SK-N-SH (cell line): ENCODE measurements at regions not wholly inside any gene's neighbourhood (a gene's known extent, or its start where the extent isn't known, plus 50 kb on each side); places are given as distances from the start of the nearest gene placed in this dataset.

Experiments
- CTCF ChIA-PET: fragments of 300-600, 350-600 bp; formaldehyde crosslinking; extraction: SDS; loops from one replicate; lab custom pipeline; 2021; lab: Yijun Ruan, JAX
- POLR2A ChIA-PET: fragments of 350-600 bp; sonication (Branson Sonifier 250); formaldehyde crosslinking; extraction: SDS; loops from one replicate; lab custom pipeline; 2020; ENCODE audit warnings: antibody characterized with exemption, inconsistent platforms; lab: Yijun Ruan, JAX
- DNase-seq: peaks from one replicate; pipeline ENCODE4 v3.0.0; 2012
- H2AFZ ChIP-seq: fragments of 200-600 bp; sonication (generic); 2 replicates; pipeline ENCODE4 v1.8.1; 2016; ENCODE audit warnings: antibody characterized with exemption, mild to moderate bottlenecking, low read depth
- H3F3A ChIP-seq: fragments of 200-600 bp; sonication (generic); replicated peaks from 2 replicates; pipeline ENCODE3; 2016; ENCODE audit warnings: antibody characterized with exemption, mild to moderate bottlenecking; ENCODE audit not compliant: insufficient read depth
- H3K27ac ChIP-seq, 2 experiments: fragments of 200-500 bp in 1 of 2; fragments of 200-600 bp in 1 of 2; sonication (Bioruptor generic) in 1 of 2; sonication (generic), shearing (Covaris generic) in 1 of 2; 2 replicates each; pipeline versions ENCODE4 v1.5.1 to v1.6.1; 2014 to 2016; ENCODE audit warnings: low read depth in 2 of 2, inconsistent platforms in 1 of 2, low read length in 1 of 2, mild to moderate bottlenecking in 1 of 2, mixed read lengths in 1 of 2
- H3K27me3 ChIP-seq: fragments of 200-600 bp; sonication (generic), shearing (Covaris generic); 2 replicates; pipeline ENCODE4 v1.6.1; 2016; ENCODE audit warnings: mixed run types; ENCODE audit not compliant: insufficient read depth
- H3K36me3 ChIP-seq, 2 experiments: fragments of 200-500 bp in 1 of 2; fragments of 200-600 bp in 1 of 2; sonication (Bioruptor generic) in 1 of 2; sonication (generic) in 1 of 2; replicated peaks in 1 of 2; 2 replicates each; pipeline versions ENCODE3 to v1.5.1; 2014 to 2016; ENCODE audit warnings: low read length in 1 of 2, mild to moderate bottlenecking in 1 of 2; ENCODE audit not compliant: insufficient read depth in 2 of 2, control insufficient read depth in 1 of 2
- H3K4me1 ChIP-seq, 2 experiments: fragments of 200-500 bp in 1 of 2; fragments of 200-600 bp in 1 of 2; sonication (Bioruptor generic) in 1 of 2; sonication (generic), shearing (Covaris generic) in 1 of 2; 2 replicates each; pipeline versions ENCODE4 v1.5.1 to v1.6.1; 2014 to 2016; ENCODE audit warnings: low read depth in 1 of 2, low read length in 1 of 2, mixed run types in 1 of 2; ENCODE audit not compliant: insufficient read depth in 2 of 2, control insufficient read depth in 1 of 2
- H3K4me2 ChIP-seq: fragments of 200-600 bp; sonication (generic), shearing (Covaris generic); 2 replicates; pipeline ENCODE4 v1.6.1; 2017; ENCODE audit warnings: mixed run types
- H3K4me3 ChIP-seq, 2 experiments: fragments of 200-500 bp in 1 of 2; fragments of 200-600 bp in 1 of 2; sonication (Bioruptor generic) in 1 of 2; sonication (generic), shearing (Covaris generic) in 1 of 2; 2 replicates each; pipeline versions ENCODE4 v1.5.1 to v1.8.1; 2014 to 2016; ENCODE audit warnings: low read depth in 2 of 2, inconsistent platforms in 1 of 2, low read length in 1 of 2, mild to moderate bottlenecking in 1 of 2, mixed read lengths in 1 of 2, moderate library complexity in 1 of 2
- H3K79me2 ChIP-seq: fragments of 200-600 bp; sonication (generic); 2 replicates; pipeline ENCODE4 v1.8.1; 2017; ENCODE audit warnings: mild to moderate bottlenecking; ENCODE audit not compliant: insufficient read depth
- H3K9ac ChIP-seq: fragments of 200-600 bp; sonication (generic); 2 replicates; pipeline ENCODE4 v1.6.1; 2017; ENCODE audit warnings: mixed run types
- H3K9me2 ChIP-seq: fragments of 200-600 bp; sonication (generic); 2 replicates; pipeline ENCODE4 v1.6.1; 2017; ENCODE audit warnings: mixed run types
- H3K9me3 ChIP-seq: fragments of 200-600 bp; sonication (generic); 2 replicates; pipeline ENCODE4 v1.6.1; 2017; ENCODE audit warnings: mixed run types, mild to moderate bottlenecking, moderate library complexity
- H4K20me1 ChIP-seq: fragments of 200-600 bp; sonication (generic); 2 replicates; pipeline ENCODE4 v1.6.1; 2017; ENCODE audit warnings: mild to moderate bottlenecking, mixed run types; ENCODE audit not compliant: insufficient read depth
- CHD2 ChIP-seq: fragments of 150-350 bp; IDR thresholded peaks from 2 replicates; pipeline ENCODE4 v1.6.1; 2018; ENCODE audit warnings: low read length; ENCODE audit not compliant: partially characterized antibody
- ELF1 ChIP-seq: IDR thresholded peaks from 2 replicates; pipeline ENCODE4 v1.4.0; 2012
- FOXM1 ChIP-seq: IDR thresholded peaks from 2 replicates; pipeline ENCODE4 v1.4.0; 2012; ENCODE audit warnings: low read depth, mild to moderate bottlenecking
- GATA2 ChIP-seq: sonication (generic); formaldehyde crosslinking; IDR thresholded peaks from 2 replicates; pipeline ENCODE4 v1.5.0; 2020; ENCODE audit warnings: mild to moderate bottlenecking, missing genetic modification reagents
- MXI1 ChIP-seq: IDR thresholded peaks from 2 replicates; pipeline ENCODE4 v1.6.1; 2012; ENCODE audit warnings: mild to moderate bottlenecking, low read depth, low read length, improper control_type of control experiment
- NRF1 ChIP-seq: IDR thresholded peaks from 2 replicates; pipeline ENCODE4 v1.6.1; 2012; ENCODE audit warnings: low read depth, mild to moderate bottlenecking, low read length
- RAD21 ChIP-seq: IDR thresholded peaks from 2 replicates; pipeline ENCODE4 v1.6.1; 2012; ENCODE audit warnings: mild to moderate bottlenecking, low read length
- SMC3 ChIP-seq: IDR thresholded peaks from 2 replicates; pipeline ENCODE4 v1.6.1; 2012; ENCODE audit warnings: low read depth, low read length, improper control_type of control experiment
- TCF12 ChIP-seq: IDR thresholded peaks from 2 replicates; pipeline ENCODE4 v1.4.0; 2012
- YY1 ChIP-seq: IDR thresholded peaks from 2 replicates; pipeline ENCODE4 v1.4.0; 2012; ENCODE audit warnings: low read depth, mild to moderate bottlenecking
- WGBS: methylation state at CpG from one replicate; pipeline ENCODE4 v1.1.6; 2017; ENCODE audit warnings: low lambda C conversion rate; 5-methylcytosine and 5-hydroxymethylcytosine counted together
- TF ChIP-seq, protein P1 (sequence below): fragments of 200-600 bp; sonication (generic); IDR thresholded peaks from 2 replicates; pipeline ENCODE4 v1.6.1; 2017; ENCODE audit warnings: antibody characterized with exemption, mild to moderate bottlenecking, moderate library complexity

- no peaks in the 10 kb centered on the region for H3K79me2 ChIP-seq
- no peaks in the 10 kb centered on the region for H3F3A ChIP-seq
- no peaks in the 10 kb centered on the region for H3K36me3 ChIP-seq
- TF ChIP-seq NRF1, result 0 out of 2 replicates have a peak, but pooled peaks have one; percentile 17
- peak; percentile 86 for TF ChIP-seq RAD21
- TF ChIP-seq, protein P1, sequence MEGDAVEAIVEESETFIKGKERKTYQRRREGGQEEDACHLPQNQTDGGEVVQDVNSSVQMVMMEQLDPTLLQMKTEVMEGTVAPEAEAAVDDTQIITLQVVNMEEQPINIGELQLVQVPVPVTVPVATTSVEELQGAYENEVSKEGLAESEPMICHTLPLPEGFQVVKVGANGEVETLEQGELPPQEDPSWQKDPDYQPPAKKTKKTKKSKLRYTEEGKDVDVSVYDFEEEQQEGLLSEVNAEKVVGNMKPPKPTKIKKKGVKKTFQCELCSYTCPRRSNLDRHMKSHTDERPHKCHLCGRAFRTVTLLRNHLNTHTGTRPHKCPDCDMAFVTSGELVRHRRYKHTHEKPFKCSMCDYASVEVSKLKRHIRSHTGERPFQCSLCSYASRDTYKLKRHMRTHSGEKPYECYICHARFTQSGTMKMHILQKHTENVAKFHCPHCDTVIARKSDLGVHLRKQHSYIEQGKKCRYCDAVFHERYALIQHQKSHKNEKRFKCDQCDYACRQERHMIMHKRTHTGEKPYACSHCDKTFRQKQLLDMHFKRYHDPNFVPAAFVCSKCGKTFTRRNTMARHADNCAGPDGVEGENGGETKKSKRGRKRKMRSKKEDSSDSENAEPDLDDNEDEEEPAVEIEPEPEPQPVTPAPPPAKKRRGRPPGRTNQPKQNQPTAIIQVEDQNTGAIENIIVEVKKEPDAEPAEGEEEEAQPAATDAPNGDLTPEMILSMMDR, result peak; percentile 73
- TF ChIP-seq MXI1, result no peak
- TF ChIP-seq ELF1, result no peak
- TF ChIP-seq FOXM1, result no peak
- peak; percentile 92 for TF ChIP-seq SMC3
- no peak for TF ChIP-seq CHD2
- TF ChIP-seq YY1, result no peak
- no peak overlapping the region for H2AFZ ChIP-seq
- ChIA-PET POLR2A (interaction anchor here (0.7 to 3.4 kb wide), 3 partner anchors 56 to 253 kb away, joined by 3 to 31 read pairs (median 14); partner anchors contain the start of gene GLUL), CTCF (interaction anchor here (0.6 to 7.9 kb wide), 78 partner anchors 8 to 665 kb away, joined by 3 to 350 read pairs (median 5); partner anchors contain the start of genes GLUL and TEDDM1)
- H3K27me3 ChIP-seq, result no peaks in the 10 kb centered on the region
- no peaks in the 10 kb centered on the region for H3K9me2 ChIP-seq
- no peak overlapping the region for H3K9ac ChIP-seq
- H3K27ac ChIP-seq, result no peak overlapping the region; a peak in 1 of 4 replicates
- peak overlapping the region in 1 of 2 experiments; percentile 54; a peak in 1 of 4 replicates for H3K4me3 ChIP-seq
- H3K9me3 ChIP-seq, result no peaks in the 10 kb centered on the region
- no peaks in the 10 kb centered on the region for H4K20me1 ChIP-seq
- H3K4me1 ChIP-seq, result peaks cover 0 to 14% of the 10 kb centered on the region in 2 experiments; a peak in 1 of 4 replicates
- 13% methylated on average over 11 of the region's 11 CpGs for WGBS
- DNase-seq, result peak; percentile 75
- H3K4me2 ChIP-seq, result no peak overlapping the region
Observed at GRCh38 chr1:182143154-182143657, 81.7 kb upstream of the ZNF648 start.

- H3K79me2 ChIP-seq, result no peaks in the 10 kb centered on the region
- DNase-seq, result no peak
- H3K4me2 ChIP-seq, result no peak overlapping the region
- WGBS, result 20% methylated on average over 4 of the region's 4 CpGs
- no peak overlapping the region for H3K4me3 ChIP-seq
- H3K9me3 ChIP-seq, result no peaks in the 10 kb centered on the region
- H3K27ac ChIP-seq, result no peak overlapping the region
- no peaks in the 10 kb centered on the region for H4K20me1 ChIP-seq
- H3K4me1 ChIP-seq, result peaks cover 0 to 14% of the 10 kb centered on the region in 2 experiments; a peak in 1 of 4 replicates
- ChIA-PET POLR2A (interaction anchor here (2.9 to 3.4 kb wide), 2 partner anchors 249 to 254 kb away, joined by 14 to 31 read pairs; partner anchors contain the start of gene GLUL), CTCF (interaction anchor here (0.6 to 7.9 kb wide), 68 partner anchors 7 to 664 kb away, joined by 3 to 350 read pairs (median 6); partner anchors contain the start of genes GLUL and TEDDM1)
- no peak overlapping the region for H2AFZ ChIP-seq
- H3K9ac ChIP-seq, result no peak overlapping the region
- H3F3A ChIP-seq, result no peaks in the 10 kb centered on the region
- TF ChIP-seq TCF12 (no peak), GATA2 (CRISPR knock-in tag) (no peak), RAD21 (no peak)
- H3K27me3 ChIP-seq, result no peaks in the 10 kb centered on the region
- no peaks in the 10 kb centered on the region for H3K36me3 ChIP-seq
- H3K9me2 ChIP-seq, result no peaks in the 10 kb centered on the region
Observed at GRCh38 chr1:182142621-182143020, 81.1 kb upstream of the ZNF648 start.
